ENCODE measurements at regions not wholly inside any gene's neighbourhood (a gene's known extent, or its start where the extent isn't known, plus 50 kb on each side); places are given as distances from the start of the nearest gene placed in this dataset.

DNA sequence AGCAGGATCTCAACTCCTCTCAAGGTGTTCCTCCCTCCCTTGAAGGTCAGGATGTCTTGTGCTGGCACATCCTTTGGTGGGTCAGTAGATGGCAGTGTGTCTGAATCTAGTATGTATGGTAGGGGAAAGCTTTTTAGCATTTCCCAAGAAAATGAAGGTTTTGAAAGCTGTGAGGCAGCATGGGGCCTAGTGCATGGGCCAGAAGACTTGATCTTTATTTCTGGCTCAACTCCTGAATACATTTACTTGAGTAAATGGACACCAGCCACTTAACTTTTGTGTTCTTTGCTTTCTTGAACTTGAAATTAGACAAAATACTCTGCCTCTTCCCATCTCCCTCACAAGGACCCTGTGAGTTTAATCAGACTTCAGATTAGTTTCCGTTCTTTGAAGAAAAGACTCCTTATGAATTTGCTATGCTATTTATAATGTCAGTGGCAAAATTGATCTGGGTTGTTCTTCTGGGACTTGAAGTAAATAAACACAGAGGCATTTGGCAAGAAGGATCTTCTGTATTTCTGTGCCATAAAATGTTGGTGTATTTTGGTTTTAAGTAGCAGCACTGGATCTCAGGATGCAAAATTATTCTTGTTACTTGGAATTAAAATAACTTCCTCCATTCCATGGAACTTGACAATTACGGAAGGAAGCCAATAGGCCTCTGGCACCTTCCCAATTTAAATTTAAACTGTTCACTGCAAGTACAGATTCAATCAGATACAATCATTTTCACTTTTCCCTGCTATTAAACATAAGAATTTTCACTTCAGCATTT lies 288.8 kb downstream of the CASP12 start:
- Histone ChIP-seq H3K9me3 (ENCODE audit: control insufficient read depth in 2 of 3, insufficient read depth in 1 of 3, low read length in 3 of 3) (no peaks in the 10 kb centered on the region), H3K4me3 (ENCODE audit: low read length in 3 of 3) (no peak overlapping the region), H3K27me3 (ENCODE audit: control insufficient read depth, insufficient read depth, low read length) (no peaks in the 10 kb centered on the region), H3K36me3 (ENCODE audit: control insufficient read depth in 2 of 3, insufficient read depth in 3 of 3, low read length in 3 of 3) (no peaks in the 10 kb centered on the region), H3K9ac (ENCODE audit: low read length in 3 of 3) (no peak overlapping the region), H3K27ac (ENCODE audit: low read depth in 2 of 2, low read length in 2 of 2) (no peak overlapping the region), H3K4me1 (ENCODE audit: control insufficient read depth in 2 of 3, insufficient read depth in 2 of 3, low read depth in 1 of 3, low read length in 3 of 3) (peaks cover 0 to 3% (median 0%) of the 10 kb centered on the region in 3 donors)
- DNase-seq, result peak in 4 of 5 donors; percentile 18 to 67 (median 47)
- no peak for FAIRE-seq
- intact Hi-C loops (cut with DNase I), result no loop called here
- TF ChIP-seq, protein P1, sequence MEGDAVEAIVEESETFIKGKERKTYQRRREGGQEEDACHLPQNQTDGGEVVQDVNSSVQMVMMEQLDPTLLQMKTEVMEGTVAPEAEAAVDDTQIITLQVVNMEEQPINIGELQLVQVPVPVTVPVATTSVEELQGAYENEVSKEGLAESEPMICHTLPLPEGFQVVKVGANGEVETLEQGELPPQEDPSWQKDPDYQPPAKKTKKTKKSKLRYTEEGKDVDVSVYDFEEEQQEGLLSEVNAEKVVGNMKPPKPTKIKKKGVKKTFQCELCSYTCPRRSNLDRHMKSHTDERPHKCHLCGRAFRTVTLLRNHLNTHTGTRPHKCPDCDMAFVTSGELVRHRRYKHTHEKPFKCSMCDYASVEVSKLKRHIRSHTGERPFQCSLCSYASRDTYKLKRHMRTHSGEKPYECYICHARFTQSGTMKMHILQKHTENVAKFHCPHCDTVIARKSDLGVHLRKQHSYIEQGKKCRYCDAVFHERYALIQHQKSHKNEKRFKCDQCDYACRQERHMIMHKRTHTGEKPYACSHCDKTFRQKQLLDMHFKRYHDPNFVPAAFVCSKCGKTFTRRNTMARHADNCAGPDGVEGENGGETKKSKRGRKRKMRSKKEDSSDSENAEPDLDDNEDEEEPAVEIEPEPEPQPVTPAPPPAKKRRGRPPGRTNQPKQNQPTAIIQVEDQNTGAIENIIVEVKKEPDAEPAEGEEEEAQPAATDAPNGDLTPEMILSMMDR (IDR thresholded peaks at IDR 0.05; ENCODE audit: borderline replicate concordance, extremely low read depth, insufficient read depth), result peak; percentile 67

DNA sequence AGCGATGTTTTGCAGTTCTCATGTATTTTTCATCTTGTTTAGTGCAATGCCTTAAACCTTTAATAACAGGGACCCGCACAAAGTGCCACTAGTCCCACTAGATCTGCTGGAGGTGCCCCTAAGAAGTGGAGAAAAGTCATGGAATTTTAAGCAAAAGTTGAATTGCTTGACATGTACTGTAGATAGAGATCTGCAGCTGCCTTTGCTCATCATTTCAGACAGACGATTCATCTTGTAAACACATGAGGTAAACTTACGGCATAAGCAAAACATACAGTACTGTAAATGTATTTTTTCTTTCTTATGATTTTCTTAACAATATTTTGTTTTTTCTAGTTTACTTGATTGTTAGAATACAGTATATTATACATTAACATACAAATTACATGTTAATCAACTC lies 295.6 kb downstream of the CASP12 start:
- H3K27me3 ChIP-seq (ENCODE audit: control insufficient read depth, insufficient read depth, low read length), result no peaks in the 10 kb centered on the region
- no peak overlapping the region for H3K4me3 ChIP-seq (ENCODE audit: low read length in 3 of 3)
- intact Hi-C loops (cut with DNase I), result no loop called here
- peaks cover 0 to 3% (median 2%) of the 10 kb centered on the region in 3 donors for H3K9me3 ChIP-seq (ENCODE audit: control insufficient read depth in 2 of 3, insufficient read depth in 1 of 3, low read length in 3 of 3)
- no peak for FAIRE-seq
- no peak overlapping the region for H3K9ac ChIP-seq (ENCODE audit: low read length in 3 of 3)
- H3K4me1 ChIP-seq (ENCODE audit: control insufficient read depth in 2 of 3, insufficient read depth in 2 of 3, low read depth in 1 of 3, low read length in 3 of 3), result no peaks in the 10 kb centered on the region
- TF ChIP-seq, protein P1 (IDR thresholded peaks at IDR 0.05; ENCODE audit: borderline replicate concordance, extremely low read depth, insufficient read depth), result no peak
- H3K27ac ChIP-seq (ENCODE audit: low read depth in 2 of 2, low read length in 2 of 2), result no peak overlapping the region
- H3K36me3 ChIP-seq (ENCODE audit: control insufficient read depth in 2 of 3, insufficient read depth in 3 of 3, low read length in 3 of 3), result no peaks in the 10 kb centered on the region
- DNase-seq, result no peak

DNA sequence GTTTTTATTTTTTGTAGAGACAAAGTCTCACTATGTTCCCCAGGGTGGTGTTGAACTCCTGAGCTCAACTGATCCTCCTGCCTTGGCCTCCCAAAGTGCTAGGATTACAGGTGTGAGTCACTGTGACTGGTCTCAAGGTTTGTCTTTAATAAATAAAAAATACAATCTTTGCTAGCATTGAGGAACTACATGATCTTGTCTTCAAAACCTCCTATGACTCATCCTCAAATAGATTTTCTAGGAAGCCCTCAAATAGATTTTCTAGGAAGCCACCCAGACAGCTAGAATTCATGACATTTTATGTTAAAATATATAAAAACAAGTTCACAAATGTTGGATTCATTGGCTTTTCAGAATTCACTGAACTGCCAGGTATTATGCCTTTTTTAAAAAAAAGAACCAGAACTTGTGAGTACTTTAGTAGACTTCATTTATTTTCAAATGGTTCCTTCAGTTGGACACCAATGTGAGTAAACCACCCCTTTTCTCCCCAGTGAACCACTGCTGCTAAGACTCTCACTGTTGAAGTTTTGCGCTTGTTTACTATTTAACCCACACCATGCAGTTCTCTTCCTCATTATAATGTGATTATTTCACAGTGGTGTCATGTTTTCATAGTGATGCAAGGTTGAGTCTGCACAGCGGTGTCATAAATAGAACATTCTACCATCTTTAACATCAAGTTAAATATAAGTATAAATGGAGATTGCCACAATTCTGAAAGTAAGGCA lies 303.9 kb downstream of the CASP12 start:
- TF ChIP-seq, protein P1 (IDR thresholded peaks at IDR 0.05; ENCODE audit: borderline replicate concordance, extremely low read depth, insufficient read depth), result no peak
- H3K27me3 ChIP-seq (ENCODE audit: control insufficient read depth, insufficient read depth, low read length), result no peaks in the 10 kb centered on the region
- H3K9ac ChIP-seq (ENCODE audit: low read length in 3 of 3), result no peak overlapping the region
- no peaks in the 10 kb centered on the region for H3K4me1 ChIP-seq (ENCODE audit: control insufficient read depth in 2 of 3, insufficient read depth in 2 of 3, low read depth in 1 of 3, low read length in 3 of 3)
- H3K9me3 ChIP-seq (ENCODE audit: control insufficient read depth in 2 of 3, insufficient read depth in 1 of 3, low read length in 3 of 3), result no peaks in the 10 kb centered on the region
- H3K36me3 ChIP-seq (ENCODE audit: control insufficient read depth in 2 of 3, insufficient read depth in 3 of 3, low read length in 3 of 3), result no peaks in the 10 kb centered on the region
- intact Hi-C loops (cut with DNase I), result no loop called here
- FAIRE-seq, result no peak
- H3K4me3 ChIP-seq (ENCODE audit: low read length in 3 of 3), result no peak overlapping the region
- H3K27ac ChIP-seq (ENCODE audit: low read depth in 2 of 2, low read length in 2 of 2), result no peak overlapping the region
- no peak for DNase-seq

All from kidney (tissue), 13 donors.